Parathyroid adenoma (tissue), 2 donors: ENCODE measurements at regions not wholly inside any gene's neighbourhood (a gene's known extent, or its start where the extent isn't known, plus 50 kb on each side); places are given as distances from the start of the nearest gene placed in this dataset.

Source experiments
- H2AFZ ChIP-seq: fragments of 300-600 bp; sonication (generic); one replicate; pipeline ENCODE4 v1.7.0; 2017; ENCODE audit warnings: antibody characterized with exemption, mild to moderate bottlenecking
- H3K27ac ChIP-seq: fragments of 300-600 bp; sonication (generic); one replicate; pipeline ENCODE4 v1.7.0; 2017
- H3K27me3 ChIP-seq: fragments of 300-600 bp; sonication (generic); one replicate; pipeline ENCODE4 v1.7.0; 2017; ENCODE audit warnings: low read length; ENCODE audit not compliant: control insufficient read depth, insufficient read depth
- H3K36me3 ChIP-seq: fragments of 300-600 bp; sonication (generic); one replicate; pipeline ENCODE4 v1.7.0; 2017; ENCODE audit warnings: low read length; ENCODE audit not compliant: control insufficient read depth, insufficient read depth
- H3K4me1 ChIP-seq: fragments of 300-600 bp; sonication (generic); one replicate; pipeline ENCODE4 v1.7.0; 2017; ENCODE audit warnings: control low read depth
- H3K4me2 ChIP-seq: fragments of 300-600 bp; sonication (generic); one replicate; pipeline ENCODE4 v1.7.0; 2017; ENCODE audit warnings: low read length
- H3K4me3 ChIP-seq: fragments of 300-600 bp; sonication (generic); one replicate; pipeline ENCODE4 v1.7.0; 2017; ENCODE audit warnings: low read depth, low read length
- H3K79me2 ChIP-seq: fragments of 300-600 bp; sonication (generic); one replicate; pipeline ENCODE4 v1.7.0; 2017; ENCODE audit warnings: control low read depth
- H3K9ac ChIP-seq: fragments of 300-600 bp; sonication (generic); one replicate; pipeline ENCODE4 v1.7.0; 2017; ENCODE audit warnings: mild to moderate bottlenecking
- H3K9me3 ChIP-seq: fragments of 300-600 bp; sonication (generic); one replicate; pipeline ENCODE4 v1.7.0; 2017; ENCODE audit warnings: low read length; ENCODE audit not compliant: control insufficient read depth
- TF ChIP-seq, protein P1 (sequence below): fragments of 300-600 bp; sonication (generic); IDR thresholded peaks from one replicate; pipeline ENCODE4 v1.7.0; 2017; ENCODE audit warnings: antibody characterized with exemption, mild to moderate bottlenecking
- donor health status: primary hyperparathyroidism.

- Histone ChIP-seq H3K4me3 (no peak overlapping the region), H3K36me3 (no peaks in the 10 kb centered on the region), H2AFZ (no peak overlapping the region), H3K27ac (no peak overlapping the region), H3K4me2 (no peak overlapping the region), H3K79me2 (no peaks in the 10 kb centered on the region), H3K9me3 (peaks cover 2% of the 10 kb centered on the region), H3K4me1 (no peaks in the 10 kb centered on the region), H3K9ac (no peak overlapping the region), H3K27me3 (no peaks in the 10 kb centered on the region)
- TF ChIP-seq, protein P1, sequence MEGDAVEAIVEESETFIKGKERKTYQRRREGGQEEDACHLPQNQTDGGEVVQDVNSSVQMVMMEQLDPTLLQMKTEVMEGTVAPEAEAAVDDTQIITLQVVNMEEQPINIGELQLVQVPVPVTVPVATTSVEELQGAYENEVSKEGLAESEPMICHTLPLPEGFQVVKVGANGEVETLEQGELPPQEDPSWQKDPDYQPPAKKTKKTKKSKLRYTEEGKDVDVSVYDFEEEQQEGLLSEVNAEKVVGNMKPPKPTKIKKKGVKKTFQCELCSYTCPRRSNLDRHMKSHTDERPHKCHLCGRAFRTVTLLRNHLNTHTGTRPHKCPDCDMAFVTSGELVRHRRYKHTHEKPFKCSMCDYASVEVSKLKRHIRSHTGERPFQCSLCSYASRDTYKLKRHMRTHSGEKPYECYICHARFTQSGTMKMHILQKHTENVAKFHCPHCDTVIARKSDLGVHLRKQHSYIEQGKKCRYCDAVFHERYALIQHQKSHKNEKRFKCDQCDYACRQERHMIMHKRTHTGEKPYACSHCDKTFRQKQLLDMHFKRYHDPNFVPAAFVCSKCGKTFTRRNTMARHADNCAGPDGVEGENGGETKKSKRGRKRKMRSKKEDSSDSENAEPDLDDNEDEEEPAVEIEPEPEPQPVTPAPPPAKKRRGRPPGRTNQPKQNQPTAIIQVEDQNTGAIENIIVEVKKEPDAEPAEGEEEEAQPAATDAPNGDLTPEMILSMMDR, result peak; percentile 53
Measured at GRCh38 chr9:73023025-73023541, 70.2 kb upstream of the ALDH1A1 start.

- H3K79me2 ChIP-seq, result no peaks in the 10 kb centered on the region
- TF ChIP-seq, protein P1, result no peak
- no peak overlapping the region for H3K4me2 ChIP-seq
- H3K27me3 ChIP-seq, result no peaks in the 10 kb centered on the region
- H3K9ac ChIP-seq, result no peak overlapping the region
- peaks cover 4% of the 10 kb centered on the region for H3K9me3 ChIP-seq
- H3K36me3 ChIP-seq, result no peaks in the 10 kb centered on the region
- H2AFZ ChIP-seq, result no peak overlapping the region
- no peak overlapping the region for H3K4me3 ChIP-seq
- no peak overlapping the region for H3K27ac ChIP-seq
- no peaks in the 10 kb centered on the region for H3K4me1 ChIP-seq
Measured at GRCh38 chr9:73022353-73022752, 69.5 kb upstream of the ALDH1A1 start.

- Histone ChIP-seq H3K79me2 (no peaks in the 10 kb centered on the region), H3K4me3 (no peak overlapping the region), H2AFZ (no peak overlapping the region), H3K27ac (no peak overlapping the region), H3K4me2 (no peak overlapping the region), H3K4me1 (no peaks in the 10 kb centered on the region), H3K9ac (no peak overlapping the region), H3K27me3 (no peaks in the 10 kb centered on the region), H3K9me3 (peaks cover 4% of the 10 kb centered on the region), H3K36me3 (no peaks in the 10 kb centered on the region)
- TF ChIP-seq, protein P1, result no peak
Measured at GRCh38 chr9:73020877-73021276, 68.0 kb upstream of the ALDH1A1 start.

GRCh38 chr9:73014011-73014410 is 61.2 kb upstream of the ALDH1A1 start:
- no peaks in the 10 kb centered on the region for H3K36me3 ChIP-seq
- no peak overlapping the region for H3K27ac ChIP-seq
- TF ChIP-seq, protein P1, result no peak
- H3K4me1 ChIP-seq, result no peaks in the 10 kb centered on the region
- no peak overlapping the region for H3K4me2 ChIP-seq
- H3K79me2 ChIP-seq, result no peaks in the 10 kb centered on the region
- no peaks in the 10 kb centered on the region for H3K27me3 ChIP-seq
- H3K9ac ChIP-seq, result no peak overlapping the region
- H2AFZ ChIP-seq, result no peak overlapping the region
- peaks cover 4% of the 10 kb centered on the region for H3K9me3 ChIP-seq
- no peak overlapping the region for H3K4me3 ChIP-seq

- H3K9ac ChIP-seq, result no peak overlapping the region
- no peaks in the 10 kb centered on the region for H3K79me2 ChIP-seq
- no peak overlapping the region for H3K4me2 ChIP-seq
- H3K9me3 ChIP-seq, result no peaks in the 10 kb centered on the region
- TF ChIP-seq, protein P1, result no peak
- H3K4me1 ChIP-seq, result no peaks in the 10 kb centered on the region
- no peak overlapping the region for H2AFZ ChIP-seq
- no peak overlapping the region for H3K27ac ChIP-seq
- no peaks in the 10 kb centered on the region for H3K36me3 ChIP-seq
- no peak overlapping the region for H3K4me3 ChIP-seq
- H3K27me3 ChIP-seq, result no peaks in the 10 kb centered on the region
Measured at GRCh38 chr9:73011956-73012355, 59.1 kb upstream of the ALDH1A1 start.
